Tibial nerve (tissue), 4 donors: ENCODE measurements at regions not wholly inside any gene's neighbourhood (a gene's known extent, or its start where the extent isn't known, plus 50 kb on each side); places are given as distances from the start of the nearest gene placed in this dataset.

ENCODE experiments used
- DNase-seq, 2 donors: peaks; one replicate each; pipeline ENCODE4 v3.0.0-alpha.2; 2019; ENCODE audit warnings: low spot score in 2 of 2
- H3K27ac ChIP-seq, 4 donors: fragments of 200-600 bp; sonication (generic) in 3 of 4; one replicate each; pipeline ENCODE4 v1.5.1; 2017 to 2019; ENCODE audit warnings: mild to moderate bottlenecking in 1 of 4
- H3K27me3 ChIP-seq, 2 donors: fragments of 200-600 bp; sonication (generic) in 1 of 2; one replicate each; pipeline versions ENCODE4 v1.5.1 to v1.6.0; 2017 to 2019
- H3K36me3 ChIP-seq, 3 donors: fragments of 200-600 bp; sonication (generic); one replicate each; pipeline ENCODE4 v1.5.1; 2018 to 2019
- H3K4me1 ChIP-seq, 4 donors: fragments of 200-600 bp; sonication (generic) in 3 of 4; one replicate each; pipeline ENCODE4 v1.5.1; 2017 to 2019
- H3K4me3 ChIP-seq, 4 donors: fragments of 200-600 bp; sonication (generic) in 3 of 4; one replicate each; pipeline ENCODE4 v1.5.1; 2017 to 2019; ENCODE audit warnings: mild to moderate bottlenecking in 1 of 4, moderate library complexity in 1 of 4
- H3K9me3 ChIP-seq, 4 donors: fragments of 200-600 bp; sonication (generic) in 3 of 4; one replicate each; pipeline ENCODE4 v1.5.1; 2017 to 2019
- CTCF ChIP-seq, 5 experiments: fragments of 200-600 bp in 3 of 5; fragments of 450-650 bp in 2 of 5; sonication (generic) in 3 of 5; IDR thresholded peaks; one replicate each; pipeline ENCODE4 v1.5.1; 2016 to 2019; ENCODE audit warnings: antibody characterized with exemption in 5 of 5, mild to moderate bottlenecking in 3 of 5, moderate library complexity in 2 of 5
- EP300 ChIP-seq, 2 donors: sonication (generic); formaldehyde crosslinking; IDR thresholded peaks; one replicate each; pipeline ENCODE4 v1.6.1; 2017; ENCODE audit warnings: antibody characterized with exemption in 2 of 2, mild to moderate bottlenecking in 1 of 2
- POLR2A ChIP-seq, 2 donors: fragments of 450-650 bp; IDR thresholded peaks; one replicate each; pipeline ENCODE4 v1.6.1; 2017; ENCODE audit warnings: antibody characterized with exemption in 2 of 2, mild to moderate bottlenecking in 2 of 2, moderate library complexity in 2 of 2
- WGBS, 2 donors: methylation state at CpG; one replicate each; pipeline ENCODE4 v1.1.5; 2018; 5-methylcytosine and 5-hydroxymethylcytosine counted together

GRCh38 chr5:50964746-50965653, 298.6 kb downstream of the PARP8 start:
- Histone ChIP-seq H3K36me3 (no peaks in the 10 kb centered on the region), H3K4me3 (no peak overlapping the region), H3K27me3 (peaks cover 0 to 93% of the 10 kb centered on the region in 2 donors), H3K4me1 (peaks cover 0 to 60% (median 27%) of the 10 kb centered on the region in 4 donors), H3K27ac (no peak overlapping the region), H3K9me3 (no peaks in the 10 kb centered on the region)
- TF ChIP-seq CTCF (IDR thresholded peaks at IDR 0.05) (no peak), EP300 (IDR thresholded peaks at IDR 0.05) (peak in 1 of 2 donors; percentile 4)
- WGBS, 2 donors: 48 to 55% methylated on average over 15 of the region's 15 CpGs
- no peak for DNase-seq

- Histone ChIP-seq H3K9me3 (no peaks in the 10 kb centered on the region), H3K27me3 (peaks cover 0 to 93% of the 10 kb centered on the region in 2 donors), H3K27ac (no peak overlapping the region), H3K36me3 (no peaks in the 10 kb centered on the region), H3K4me3 (no peak overlapping the region), H3K4me1 (peaks cover 0 to 61% (median 27%) of the 10 kb centered on the region in 4 donors)
- no peak for TF ChIP-seq POLR2A (IDR thresholded peaks at IDR 0.05)
- TF ChIP-seq EP300 (IDR thresholded peaks at IDR 0.05): no peak
- no peak for TF ChIP-seq CTCF (IDR thresholded peaks at IDR 0.05)
- 41 to 49% methylated on average over 29 of the region's 29 CpGs for WGBS, 2 donors
- DNase-seq: no peak
These were observed 299.4 kb downstream of the PARP8 start for GRCh38 chr5:50965654-50966375.

GRCh38 chr5:50967009-50967562, 300.6 kb downstream of the PARP8 start:
- TF ChIP-seq CTCF (IDR thresholded peaks at IDR 0.05) (no peak), EP300 (IDR thresholded peaks at IDR 0.05) (no peak)
- peak overlapping the region; percentile 15 to 53 (median 33) for H3K4me3 ChIP-seq
- WGBS, 2 donors: 8% methylated on average over 12 of the region's 12 CpGs
- H3K9me3 ChIP-seq: no peaks in the 10 kb centered on the region
- DNase-seq: no peak
- no peaks in the 10 kb centered on the region for H3K36me3 ChIP-seq
- peaks cover 0 to 61% (median 27%) of the 10 kb centered on the region in 4 donors for H3K4me1 ChIP-seq
- H3K27me3 ChIP-seq: peaks cover 0 to 90% of the 10 kb centered on the region in 2 donors
- no peak overlapping the region for H3K27ac ChIP-seq

- H3K27ac ChIP-seq: no peak overlapping the region
- TF ChIP-seq EP300 (IDR thresholded peaks at IDR 0.05): no peak
- 5% methylated on average over 22 of the region's 22 CpGs for WGBS, 2 donors
- peak overlapping the region; percentile 15 to 53 (median 33) for H3K4me3 ChIP-seq
- H3K36me3 ChIP-seq: no peaks in the 10 kb centered on the region
- peaks cover 0 to 60% (median 27%) of the 10 kb centered on the region in 4 donors for H3K4me1 ChIP-seq
- DNase-seq: no peak
- no peaks in the 10 kb centered on the region for H3K9me3 ChIP-seq
- H3K27me3 ChIP-seq: peaks cover 0 to 86% of the 10 kb centered on the region in 2 donors
These were observed 301.3 kb downstream of the PARP8 start for GRCh38 chr5:50967563-50968355.
